A673 (cell line): ENCODE measurements at regions not wholly inside any gene's neighbourhood (a gene's known extent, or its start where the extent isn't known, plus 50 kb on each side); places are given as distances from the start of the nearest gene placed in this dataset.

Experiments
- BruUV-seq: library from RNA; stranded (reverse); fragments of 400-500 nt; replicated peaks from 2 replicates; lab custom pipeline; 2021; lab: Mats Ljungman, UMichigan
- CTCF ChIA-PET: fragments of 300-600 bp; sonication (Branson Sonifier 250); formaldehyde crosslinking; loops from one replicate; lab custom pipeline; 2022; ENCODE audit warnings: antibody characterized with exemption; lab: Charles Lee
- POLR2A ChIA-PET: fragments of 300-600 bp; sonication (Branson Sonifier 250); formaldehyde crosslinking; loops from one replicate; lab custom pipeline; 2022; ENCODE audit warnings: antibody characterized with exemption; ENCODE audit not compliant: low non-redundant PET; lab: Charles Lee
- DNase-seq: peaks from one replicate; pipeline ENCODE4 v3.0.0-alpha.2; 2015; ENCODE audit warnings: low spot score
- H3K27ac ChIP-seq: fragments of 200-600 bp; sonication (generic); 2 replicates; pipeline ENCODE4 v1.5.1; 2016; ENCODE audit warnings: mixed run types, low read depth, mild to moderate bottlenecking, mixed read lengths, antibody characterized with exemption, low read length; ENCODE audit not compliant: poor library complexity, severe bottlenecking
- H3K27me3 ChIP-seq: fragments of 200-600 bp; sonication (generic); replicated peaks from 2 replicates; pipeline ENCODE4 v1.6.1; 2017; ENCODE audit warnings: mixed run types, low read depth, mild to moderate bottlenecking, mixed read lengths, antibody characterized with exemption, low read length; ENCODE audit not compliant: insufficient read depth, poor library complexity
- H3K36me3 ChIP-seq: fragments of 200-600 bp; sonication (generic); 2 replicates; pipeline ENCODE4 v1.6.1; 2016; ENCODE audit warnings: mixed run types, mild to moderate bottlenecking, mixed read lengths, antibody characterized with exemption, low read length; ENCODE audit not compliant: insufficient read depth, poor library complexity, severe bottlenecking
- H3K4me1 ChIP-seq: fragments of 200-600 bp; sonication (generic); 2 replicates; pipeline ENCODE4 v1.6.1; 2017; ENCODE audit warnings: mixed run types, mild to moderate bottlenecking, mixed read lengths, antibody characterized with exemption, low read length; ENCODE audit not compliant: insufficient read depth, poor library complexity, severe bottlenecking
- H3K4me3 ChIP-seq: fragments of 200-600 bp; sonication (generic); 2 replicates; pipeline ENCODE4 v1.5.1; 2016; ENCODE audit warnings: low read depth, mixed run types, mild to moderate bottlenecking, mixed read lengths, low read length; ENCODE audit not compliant: poor library complexity, severe bottlenecking
- H3K9me3 ChIP-seq: fragments of 200-600 bp; sonication (generic); 2 replicates; pipeline ENCODE4 v1.6.1; 2016; ENCODE audit warnings: mixed run types, low read depth, mild to moderate bottlenecking, mixed read lengths, antibody characterized with exemption, low read length; ENCODE audit not compliant: poor library complexity, severe bottlenecking
- EZH2 ChIP-seq: fragments of 200-600 bp; sonication (generic); IDR thresholded peaks from 2 replicates; pipeline ENCODE4 v1.6.1; 2017; ENCODE audit warnings: borderline replicate concordance, low read depth, mild to moderate bottlenecking, mixed read lengths, antibody characterized with exemption, low read length; ENCODE audit not compliant: poor library complexity, severe bottlenecking
- intact Hi-C: fragments of 100-400 bp; cut with micrococcal nuclease; formaldehyde crosslinking; loops from one replicate; pipeline ENCODE4 v1.10.0; 2022; ENCODE audit not compliant: unreplicated experiment
- TF ChIP-seq, protein P1 (sequence below): fragments of 300-800, 200-600 bp; sonication (generic); conservative IDR thresholded peaks from 2 replicates; pipeline ENCODE4 v1.5.1; 2017; ENCODE audit warnings: low read depth, mild to moderate bottlenecking, antibody characterized with exemption, low read length, moderate library complexity, mixed read lengths

DNA sequence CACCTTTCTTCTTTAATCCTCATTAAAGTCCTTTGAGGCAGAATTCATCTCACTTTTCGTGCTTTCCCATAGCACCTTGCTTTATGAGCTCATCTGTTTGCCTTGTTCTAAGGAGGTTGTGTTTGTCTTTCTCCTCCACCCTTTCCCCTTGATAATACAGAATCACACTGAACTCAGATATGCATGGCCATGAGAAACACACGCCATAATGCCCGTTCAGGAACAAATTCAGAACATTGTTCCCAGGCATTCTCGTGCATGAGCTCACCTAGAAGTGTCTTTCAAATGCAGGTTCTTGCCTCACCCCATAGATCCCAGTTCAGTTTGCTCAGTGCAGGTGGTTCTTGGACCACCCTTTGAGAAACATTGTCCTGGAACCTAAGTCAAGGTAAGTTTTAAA is 71.1 kb downstream of the TMEM114 start:
- BruUV-seq, result no TSS peak
- CTCF ChIA-PET, result no interaction called here

DNA sequence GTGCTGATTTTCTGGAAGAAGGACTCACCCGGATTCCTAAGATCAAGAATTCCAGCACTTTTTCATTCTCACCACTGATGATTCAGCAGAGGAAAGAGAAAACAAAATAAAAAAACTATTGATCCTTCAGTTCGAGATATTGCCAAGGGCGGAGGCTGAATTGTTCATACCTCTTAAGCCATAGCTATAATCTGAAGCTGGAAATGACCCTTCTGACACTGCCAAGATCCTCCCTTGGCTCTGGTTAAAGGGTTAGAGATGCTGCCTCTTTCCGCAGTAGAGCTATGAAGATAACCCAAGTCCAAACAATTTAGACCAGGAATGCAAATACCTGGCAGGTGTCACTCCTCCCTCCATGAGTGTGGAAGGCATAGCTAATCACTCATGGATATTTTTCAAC is 73.0 kb downstream of the TMEM114 start:
- TF ChIP-seq, protein P1, sequence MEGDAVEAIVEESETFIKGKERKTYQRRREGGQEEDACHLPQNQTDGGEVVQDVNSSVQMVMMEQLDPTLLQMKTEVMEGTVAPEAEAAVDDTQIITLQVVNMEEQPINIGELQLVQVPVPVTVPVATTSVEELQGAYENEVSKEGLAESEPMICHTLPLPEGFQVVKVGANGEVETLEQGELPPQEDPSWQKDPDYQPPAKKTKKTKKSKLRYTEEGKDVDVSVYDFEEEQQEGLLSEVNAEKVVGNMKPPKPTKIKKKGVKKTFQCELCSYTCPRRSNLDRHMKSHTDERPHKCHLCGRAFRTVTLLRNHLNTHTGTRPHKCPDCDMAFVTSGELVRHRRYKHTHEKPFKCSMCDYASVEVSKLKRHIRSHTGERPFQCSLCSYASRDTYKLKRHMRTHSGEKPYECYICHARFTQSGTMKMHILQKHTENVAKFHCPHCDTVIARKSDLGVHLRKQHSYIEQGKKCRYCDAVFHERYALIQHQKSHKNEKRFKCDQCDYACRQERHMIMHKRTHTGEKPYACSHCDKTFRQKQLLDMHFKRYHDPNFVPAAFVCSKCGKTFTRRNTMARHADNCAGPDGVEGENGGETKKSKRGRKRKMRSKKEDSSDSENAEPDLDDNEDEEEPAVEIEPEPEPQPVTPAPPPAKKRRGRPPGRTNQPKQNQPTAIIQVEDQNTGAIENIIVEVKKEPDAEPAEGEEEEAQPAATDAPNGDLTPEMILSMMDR, result no peak
- no peak for TF ChIP-seq EZH2
- Histone ChIP-seq H3K27me3 (no peaks in the 10 kb centered on the region), H3K27ac (no peak overlapping the region), H3K36me3 (no peaks in the 10 kb centered on the region), H3K9me3 (no peaks in the 10 kb centered on the region), H3K4me1 (no peaks in the 10 kb centered on the region), H3K4me3 (no peak overlapping the region)
- intact Hi-C loops, result no loop called here
- no peak for DNase-seq
- ChIA-PET POLR2A (no interaction called here), CTCF (no interaction called here)
- BruUV-seq, result no TSS peak

More for the DNA sequence above, 71.1 kb downstream of the TMEM114 start:
- H3K27me3 ChIP-seq, result no peaks in the 10 kb centered on the region
- no peak overlapping the region for H3K27ac ChIP-seq
- H3K4me3 ChIP-seq, result no peak overlapping the region
- DNase-seq, result no peak
- intact Hi-C loops, result no loop called here
- no peaks in the 10 kb centered on the region for H3K4me1 ChIP-seq
- H3K9me3 ChIP-seq, result no peaks in the 10 kb centered on the region
- H3K36me3 ChIP-seq, result no peaks in the 10 kb centered on the region
- POLR2A ChIA-PET, result no interaction called here
- TF ChIP-seq EZH2, result no peak
- TF ChIP-seq, protein P1, result no peak

DNA sequence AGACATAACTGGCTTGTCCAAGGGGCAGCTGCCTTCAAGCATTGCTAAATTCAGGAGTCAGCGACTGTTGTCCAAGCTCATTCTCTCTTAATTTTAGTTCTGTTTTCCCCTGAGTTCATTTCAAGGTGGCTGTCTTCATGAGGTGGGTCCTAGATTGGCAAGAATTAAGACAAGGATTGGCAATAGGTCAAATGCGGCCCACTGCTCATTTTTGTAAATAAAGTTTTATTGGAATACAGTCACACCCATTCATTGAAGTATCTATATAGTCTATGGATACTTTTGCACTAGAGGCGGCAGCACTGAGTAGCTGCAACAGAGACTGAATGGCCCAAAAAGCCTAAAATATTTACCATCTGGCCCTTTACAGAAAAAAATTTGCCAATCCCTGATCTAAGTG is 73.8 kb downstream of the TMEM114 start:
- Histone ChIP-seq H3K9me3 (no peaks in the 10 kb centered on the region), H3K4me3 (no peak overlapping the region), H3K4me1 (no peaks in the 10 kb centered on the region), H3K27ac (no peak overlapping the region), H3K36me3 (no peaks in the 10 kb centered on the region), H3K27me3 (no peaks in the 10 kb centered on the region)
- POLR2A ChIA-PET, result no interaction called here
- no TSS peak for BruUV-seq
- CTCF ChIA-PET, result no interaction called here
- no peak for DNase-seq
- intact Hi-C loops, result no loop called here
- TF ChIP-seq, protein P1, result no peak
- no peak for TF ChIP-seq EZH2
